GM13976 (cell line): ENCODE measurements at regions not wholly inside any gene's neighbourhood (a gene's known extent, or its start where the extent isn't known, plus 50 kb on each side); places are given as distances from the start of the nearest gene placed in this dataset.

ENCODE experiments used
- DNase-seq: peaks from one replicate; pipeline ENCODE4 v3.0.0; 2012; ENCODE audit warnings: low spot score
- in situ Hi-C: fragments of 300-500 bp; cut with MboI; formaldehyde crosslinking; loops from one replicate; pipeline ENCODE4 v1.12.0; 2022; ENCODE audit warnings: low sequenced_read_pairs, mixed read lengths, inconsistent platforms; ENCODE audit not compliant: unreplicated experiment
- TF ChIP-seq, protein P1 (sequence below): IDR thresholded peaks from 2 replicates; pipeline ENCODE4 v1.5.1; 2012; ENCODE audit warnings: borderline replicate concordance, mild to moderate bottlenecking; ENCODE audit not compliant: insufficient read depth; ENCODE audit errors: extremely low read depth, missing control alignments, control extremely low read depth

- TF ChIP-seq, protein P1, sequence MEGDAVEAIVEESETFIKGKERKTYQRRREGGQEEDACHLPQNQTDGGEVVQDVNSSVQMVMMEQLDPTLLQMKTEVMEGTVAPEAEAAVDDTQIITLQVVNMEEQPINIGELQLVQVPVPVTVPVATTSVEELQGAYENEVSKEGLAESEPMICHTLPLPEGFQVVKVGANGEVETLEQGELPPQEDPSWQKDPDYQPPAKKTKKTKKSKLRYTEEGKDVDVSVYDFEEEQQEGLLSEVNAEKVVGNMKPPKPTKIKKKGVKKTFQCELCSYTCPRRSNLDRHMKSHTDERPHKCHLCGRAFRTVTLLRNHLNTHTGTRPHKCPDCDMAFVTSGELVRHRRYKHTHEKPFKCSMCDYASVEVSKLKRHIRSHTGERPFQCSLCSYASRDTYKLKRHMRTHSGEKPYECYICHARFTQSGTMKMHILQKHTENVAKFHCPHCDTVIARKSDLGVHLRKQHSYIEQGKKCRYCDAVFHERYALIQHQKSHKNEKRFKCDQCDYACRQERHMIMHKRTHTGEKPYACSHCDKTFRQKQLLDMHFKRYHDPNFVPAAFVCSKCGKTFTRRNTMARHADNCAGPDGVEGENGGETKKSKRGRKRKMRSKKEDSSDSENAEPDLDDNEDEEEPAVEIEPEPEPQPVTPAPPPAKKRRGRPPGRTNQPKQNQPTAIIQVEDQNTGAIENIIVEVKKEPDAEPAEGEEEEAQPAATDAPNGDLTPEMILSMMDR: no peak
- in situ Hi-C loops: no loop called here
- DNase-seq: no peak
Measured at GRCh38 chr12:67520606-67521005, 127.9 kb upstream of the DYRK2 start.

DNA sequence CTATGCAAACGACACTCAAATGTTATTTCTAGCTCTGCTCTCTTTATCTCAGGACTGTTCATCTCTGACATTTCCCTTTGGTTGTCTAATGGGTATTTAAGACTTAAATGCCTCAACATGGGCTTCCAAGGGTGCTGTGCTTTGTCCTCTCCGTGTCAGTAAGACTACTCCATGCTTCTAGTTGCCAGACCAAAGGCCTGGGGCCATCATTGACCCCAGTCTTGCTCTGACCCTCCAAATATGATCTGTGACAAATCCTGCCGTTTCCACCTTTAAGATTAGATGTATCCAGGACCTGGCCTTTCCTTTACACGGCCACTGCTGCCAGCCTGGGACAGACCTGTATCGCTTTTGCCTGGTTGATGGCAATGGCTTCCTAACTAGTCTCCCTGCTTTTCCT lies 126.3 kb upstream of the DYRK2 start:
- no peak for DNase-seq
- TF ChIP-seq, protein P1: no peak
- in situ Hi-C loops: no loop called here

- no peak for DNase-seq
- TF ChIP-seq, protein P1: no peak
- in situ Hi-C loops: no loop called here
Measured at GRCh38 chr12:67523538-67523937, 125.0 kb upstream of the DYRK2 start.

DNA sequence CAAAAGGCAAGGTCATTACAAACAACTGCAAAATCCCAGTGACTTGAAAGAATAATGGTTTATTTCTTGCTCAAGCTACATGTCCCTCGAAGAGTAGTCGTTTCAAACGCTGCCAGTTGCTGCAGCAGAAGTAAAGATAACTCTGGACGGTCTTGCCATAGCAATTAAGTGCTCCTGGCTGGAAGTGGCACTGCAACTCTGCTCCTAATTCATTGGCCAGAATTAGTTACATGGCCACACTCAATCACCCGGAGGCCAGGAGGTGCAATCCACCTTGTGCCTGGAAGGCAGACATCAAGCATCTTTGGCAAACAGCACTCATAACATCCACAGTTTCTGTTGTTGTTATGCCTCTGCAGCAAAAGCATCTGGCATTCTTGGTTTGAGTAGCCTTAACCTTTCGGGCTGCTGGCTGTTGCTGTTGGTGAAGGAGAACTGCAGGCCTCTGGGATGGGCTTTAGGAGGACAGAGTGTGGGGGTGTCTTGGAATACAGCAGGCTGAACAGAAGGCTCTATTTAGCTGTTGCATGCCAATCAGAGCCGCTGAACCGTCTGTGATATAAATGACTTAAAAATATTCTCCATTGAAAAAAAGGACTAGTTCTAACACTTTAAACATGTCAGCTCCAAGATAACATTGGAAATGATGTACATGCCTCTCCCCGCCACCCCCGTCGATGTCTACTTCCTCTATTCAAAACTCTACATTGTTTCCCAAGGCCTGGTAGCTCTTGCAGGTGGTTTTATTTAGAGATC lies 123.5 kb upstream of the DYRK2 start:
- in situ Hi-C loops: no loop called here
- no peak for DNase-seq
- TF ChIP-seq, protein P1: no peak

DNA sequence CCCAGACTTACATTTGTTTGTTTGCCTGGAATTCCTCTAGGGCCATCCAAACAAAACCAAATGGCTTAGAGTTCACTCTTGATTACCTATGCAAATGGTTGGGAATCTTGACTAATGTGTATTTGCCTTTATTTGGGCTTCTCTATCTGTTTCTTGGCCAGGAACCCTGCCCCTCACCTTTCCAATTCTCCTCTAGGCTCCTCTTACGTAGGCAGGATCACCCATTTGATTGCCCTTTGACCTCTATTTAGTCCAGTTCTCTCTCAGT lies 123.0 kb upstream of the DYRK2 start:
- in situ Hi-C loops: no loop called here
- no peak for DNase-seq
- TF ChIP-seq, protein P1: no peak

DNA sequence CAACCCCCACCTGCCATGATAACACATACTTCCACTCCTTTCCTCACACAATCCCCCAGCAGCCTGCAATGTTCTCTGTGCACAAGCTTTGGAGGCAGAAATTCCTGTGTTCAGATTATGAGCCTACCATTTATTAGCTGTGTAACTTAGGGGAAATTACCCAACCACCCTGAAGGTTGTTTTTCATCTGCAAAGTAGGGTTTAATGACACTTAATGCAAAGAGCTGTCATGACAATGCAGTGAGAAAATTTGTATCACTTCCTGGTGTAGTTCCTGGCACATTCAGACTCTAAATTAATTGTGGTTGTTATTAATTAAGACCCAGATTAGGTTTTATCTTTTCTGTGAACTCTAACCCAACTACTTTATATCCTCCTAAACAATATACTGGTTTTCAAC lies 122.4 kb upstream of the DYRK2 start:
- TF ChIP-seq, protein P1: no peak
- in situ Hi-C loops: no loop called here
- no peak for DNase-seq

DNA sequence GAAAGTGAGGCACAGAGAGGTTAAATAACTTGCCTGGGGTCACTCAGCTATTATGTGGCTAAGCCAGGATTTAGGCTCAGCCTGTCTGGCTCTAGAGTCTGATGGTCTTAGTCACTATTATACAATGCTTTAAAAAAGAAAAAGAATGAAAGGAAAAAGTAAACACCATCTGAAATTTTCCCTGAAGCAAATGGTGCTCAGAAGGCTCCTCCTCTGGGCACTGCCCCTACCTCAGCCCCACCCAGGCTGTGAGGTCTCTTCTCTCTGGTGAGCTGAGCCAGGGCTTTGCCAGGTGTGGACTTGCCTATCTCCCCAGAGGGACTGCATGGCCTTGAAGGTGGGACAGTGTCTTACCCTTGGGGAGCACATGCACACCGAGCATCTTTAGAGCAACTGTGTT lies 117.5 kb upstream of the DYRK2 start:
- in situ Hi-C loops: no loop called here
- TF ChIP-seq, protein P1: no peak
- no peak for DNase-seq
